ENCODE measurements at regions not wholly inside any gene's neighbourhood (a gene's known extent, or its start where the extent isn't known, plus 50 kb on each side); places are given as distances from the start of the nearest gene placed in this dataset.
A peak's percentile ranks its signal among the peaks of the same experiment; 100 is the strongest.
"Not testable (repeated sequence)": the region's sequence is repeated elsewhere in the genome, so short reads cannot be mapped to it uniquely, and the experiment has no call there.

GRCh38 chr2:95752126-95752525 is 160.3 kb downstream of the TRIM43 start:
- H3K27me3 ChIP-seq (ENCODE audit: control insufficient read depth in 2 of 2, insufficient read depth in 2 of 2, low read length in 2 of 2); H3K9me1 ChIP-seq (replicated peaks; ENCODE audit: control insufficient read depth, extremely low read depth, insufficient read depth, low read length); H3K36me3 ChIP-seq (ENCODE audit: control insufficient read depth in 2 of 2, extremely low read depth in 1 of 2, insufficient read depth in 2 of 2, low read length in 2 of 2); FAIRE-seq; H3K4me1 ChIP-seq (ENCODE audit: control insufficient read depth, extremely low read depth, insufficient read depth, low read length); H3K4me3 ChIP-seq (replicated peaks in 1 of 3; ENCODE audit: insufficient read depth in 1 of 3, low read depth in 1 of 3, low read length in 3 of 3); H3K9me3 ChIP-seq (replicated peaks; ENCODE audit: control insufficient read depth, insufficient read depth, low read length); H3K9ac ChIP-seq (replicated peaks; ENCODE audit: extremely low read depth, insufficient read depth, low read length); H3K4me2 ChIP-seq (ENCODE audit: insufficient read depth, low read length); CTCF ChIA-PET; H3K27ac ChIP-seq (ENCODE audit: insufficient read depth, low read depth, low read length); H4K20me1 ChIP-seq (replicated peaks; ENCODE audit: control insufficient read depth, extremely low read depth, insufficient read depth, low read length); DNase-seq (ENCODE audit: low read depth, low spot score); dilution Hi-C loops (cut with MboI; ENCODE audit: extremely low pct_ligation_motif_present, low sequenced_read_pairs); H2AFZ ChIP-seq (ENCODE audit: low read depth, low read length); BruUV-seq (replicated peaks); H3K79me2 ChIP-seq (ENCODE audit: control insufficient read depth, insufficient read depth, low read length); intact Hi-C loops (cut with micrococcal nuclease); POLR2A ChIA-PET: not testable (repeated sequence)

DNA sequence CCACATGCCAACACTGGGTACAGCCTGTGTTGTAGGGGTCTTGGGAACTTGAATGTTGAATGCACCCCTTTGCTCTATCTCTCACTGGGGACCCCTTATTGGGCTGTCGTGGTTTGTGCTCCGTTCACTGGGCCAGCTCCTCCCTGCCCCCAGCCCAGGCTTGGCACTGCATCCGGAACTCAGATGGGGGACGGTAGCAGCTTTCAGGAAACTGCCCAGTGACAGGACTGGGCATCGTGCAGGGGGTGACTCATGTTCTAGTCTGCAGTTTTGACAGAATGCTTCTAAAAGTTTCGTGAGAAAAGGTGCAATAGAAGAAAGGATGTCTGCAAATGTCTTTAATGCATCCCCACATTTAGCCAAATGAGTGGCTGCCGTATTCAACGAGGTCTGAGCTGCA is 162.0 kb downstream of the TRIM43 start:
- not testable (repeated sequence) for H2AFZ ChIP-seq (ENCODE audit: low read depth, low read length)

DNA sequence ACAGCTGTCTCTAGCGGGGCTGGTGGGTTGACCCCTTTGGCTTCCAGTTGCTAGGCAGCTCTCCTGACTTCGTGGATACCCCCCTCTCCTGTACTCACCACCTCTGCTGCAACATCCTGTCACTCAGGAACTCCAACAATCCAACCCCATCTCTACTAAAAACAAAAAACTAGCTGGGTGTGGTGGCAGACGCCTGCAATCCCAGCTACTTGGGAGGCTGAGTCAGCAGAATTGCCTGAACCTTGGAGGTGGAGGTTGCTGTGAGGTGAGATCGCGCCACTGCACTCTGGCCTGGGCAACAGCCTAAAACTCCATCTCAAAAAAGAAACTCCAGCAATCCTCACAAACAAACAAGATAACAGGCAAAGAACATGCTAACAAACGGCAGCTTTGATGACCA is 162.4 kb downstream of the TRIM43 start:
- H3K9me1 ChIP-seq (replicated peaks; ENCODE audit: control insufficient read depth, extremely low read depth, insufficient read depth, low read length); H3K27me3 ChIP-seq (ENCODE audit: control insufficient read depth in 2 of 2, insufficient read depth in 2 of 2, low read length in 2 of 2); POLR2A ChIA-PET; H2AFZ ChIP-seq (ENCODE audit: low read depth, low read length); H3K36me3 ChIP-seq (ENCODE audit: control insufficient read depth in 2 of 2, extremely low read depth in 1 of 2, insufficient read depth in 2 of 2, low read length in 2 of 2); H3K4me3 ChIP-seq (replicated peaks in 1 of 3; ENCODE audit: insufficient read depth in 1 of 3, low read depth in 1 of 3, low read length in 3 of 3); H3K4me2 ChIP-seq (ENCODE audit: insufficient read depth, low read length); H4K20me1 ChIP-seq (replicated peaks; ENCODE audit: control insufficient read depth, extremely low read depth, insufficient read depth, low read length); H3K79me2 ChIP-seq (ENCODE audit: control insufficient read depth, insufficient read depth, low read length); intact Hi-C loops (cut with micrococcal nuclease); DNase-seq (ENCODE audit: low read depth, low spot score); H3K27ac ChIP-seq (ENCODE audit: insufficient read depth, low read depth, low read length); H3K9ac ChIP-seq (replicated peaks; ENCODE audit: extremely low read depth, insufficient read depth, low read length); BruUV-seq (replicated peaks); CTCF ChIA-PET; dilution Hi-C loops (cut with MboI; ENCODE audit: extremely low pct_ligation_motif_present, low sequenced_read_pairs); H3K4me1 ChIP-seq (ENCODE audit: control insufficient read depth, extremely low read depth, insufficient read depth, low read length); FAIRE-seq; H3K9me3 ChIP-seq (replicated peaks; ENCODE audit: control insufficient read depth, insufficient read depth, low read length): not testable (repeated sequence)

More for the DNA sequence above, 162.0 kb downstream of the TRIM43 start:
- H3K27me3 ChIP-seq (ENCODE audit: control insufficient read depth in 2 of 2, insufficient read depth in 2 of 2, low read length in 2 of 2); H3K9me1 ChIP-seq (replicated peaks; ENCODE audit: control insufficient read depth, extremely low read depth, insufficient read depth, low read length); H3K4me3 ChIP-seq (replicated peaks in 1 of 3; ENCODE audit: insufficient read depth in 1 of 3, low read depth in 1 of 3, low read length in 3 of 3); CTCF ChIA-PET; H4K20me1 ChIP-seq (replicated peaks; ENCODE audit: control insufficient read depth, extremely low read depth, insufficient read depth, low read length); H3K4me2 ChIP-seq (ENCODE audit: insufficient read depth, low read length); H3K27ac ChIP-seq (ENCODE audit: insufficient read depth, low read depth, low read length); dilution Hi-C loops (cut with MboI; ENCODE audit: extremely low pct_ligation_motif_present, low sequenced_read_pairs); H3K9me3 ChIP-seq (replicated peaks; ENCODE audit: control insufficient read depth, insufficient read depth, low read length); intact Hi-C loops (cut with micrococcal nuclease); H3K4me1 ChIP-seq (ENCODE audit: control insufficient read depth, extremely low read depth, insufficient read depth, low read length); H3K9ac ChIP-seq (replicated peaks; ENCODE audit: extremely low read depth, insufficient read depth, low read length); H3K36me3 ChIP-seq (ENCODE audit: control insufficient read depth in 2 of 2, extremely low read depth in 1 of 2, insufficient read depth in 2 of 2, low read length in 2 of 2); DNase-seq (ENCODE audit: low read depth, low spot score); H3K79me2 ChIP-seq (ENCODE audit: control insufficient read depth, insufficient read depth, low read length); BruUV-seq (replicated peaks); POLR2A ChIA-PET: not testable (repeated sequence)
- FAIRE-seq = peak; percentile 12

DNA sequence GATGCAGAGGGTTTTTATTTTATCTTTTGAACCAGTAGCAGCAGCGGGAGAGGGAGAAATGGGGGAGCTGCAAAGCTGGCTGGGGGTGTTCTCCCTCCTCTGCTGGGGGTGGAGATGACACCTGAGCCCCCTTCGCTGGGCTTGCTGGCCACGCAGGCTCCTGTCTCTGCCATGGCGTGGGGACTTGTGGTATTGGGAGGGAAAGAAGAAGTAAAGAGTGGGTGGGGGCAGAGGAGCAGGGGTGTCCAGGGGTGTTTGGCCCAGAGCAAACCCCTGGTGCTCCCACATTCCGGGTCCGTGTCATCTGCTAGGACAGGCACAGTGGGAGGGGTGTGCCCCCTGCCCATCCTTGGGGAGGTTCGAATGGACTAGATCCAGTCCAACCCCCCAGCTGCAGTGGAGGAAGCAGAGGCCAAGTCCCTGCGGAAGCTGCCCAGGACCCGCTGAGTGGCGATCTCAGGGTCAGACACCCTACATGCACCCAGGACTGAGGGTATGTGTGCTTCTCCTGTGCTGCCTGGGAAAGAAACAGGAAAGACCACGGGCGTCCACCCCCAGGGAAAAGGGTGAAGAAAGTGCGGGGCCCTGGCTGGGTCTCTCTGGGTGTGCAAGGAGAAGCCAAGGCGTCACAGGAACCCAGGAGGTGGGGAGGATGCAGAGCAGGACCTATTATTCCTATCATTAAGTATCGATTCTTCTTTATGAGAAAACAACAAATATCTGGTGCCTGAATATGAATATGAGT is 163.2 kb downstream of the TRIM43 start:
- FAIRE-seq; H3K9ac ChIP-seq (replicated peaks; ENCODE audit: extremely low read depth, insufficient read depth, low read length); CTCF ChIA-PET; BruUV-seq (replicated peaks); DNase-seq (ENCODE audit: low read depth, low spot score); POLR2A ChIA-PET; H3K27me3 ChIP-seq (ENCODE audit: control insufficient read depth in 2 of 2, insufficient read depth in 2 of 2, low read length in 2 of 2); H3K4me3 ChIP-seq (replicated peaks in 1 of 3; ENCODE audit: insufficient read depth in 1 of 3, low read depth in 1 of 3, low read length in 3 of 3); H3K9me1 ChIP-seq (replicated peaks; ENCODE audit: control insufficient read depth, extremely low read depth, insufficient read depth, low read length); H3K4me2 ChIP-seq (ENCODE audit: insufficient read depth, low read length); dilution Hi-C loops (cut with MboI; ENCODE audit: extremely low pct_ligation_motif_present, low sequenced_read_pairs); H4K20me1 ChIP-seq (replicated peaks; ENCODE audit: control insufficient read depth, extremely low read depth, insufficient read depth, low read length); H3K4me1 ChIP-seq (ENCODE audit: control insufficient read depth, extremely low read depth, insufficient read depth, low read length); H3K27ac ChIP-seq (ENCODE audit: insufficient read depth, low read depth, low read length); intact Hi-C loops (cut with micrococcal nuclease); H3K36me3 ChIP-seq (ENCODE audit: control insufficient read depth in 2 of 2, extremely low read depth in 1 of 2, insufficient read depth in 2 of 2, low read length in 2 of 2); H2AFZ ChIP-seq (ENCODE audit: low read depth, low read length); H3K9me3 ChIP-seq (replicated peaks; ENCODE audit: control insufficient read depth, insufficient read depth, low read length); H3K79me2 ChIP-seq (ENCODE audit: control insufficient read depth, insufficient read depth, low read length): not testable (repeated sequence)

Measured in endothelial cell of umbilical vein (primary cell).